AG08395 (cell line): ENCODE measurements at regions not wholly inside any gene's neighbourhood (a gene's known extent, or its start where the extent isn't known, plus 50 kb on each side); places are given as distances from the start of the nearest gene placed in this dataset.

Source experiments
- DNase-seq: peaks from one replicate; pipeline ENCODE4 v3.0.0; 2012; ENCODE audit warnings: mixed read lengths, low spot score

DNA sequence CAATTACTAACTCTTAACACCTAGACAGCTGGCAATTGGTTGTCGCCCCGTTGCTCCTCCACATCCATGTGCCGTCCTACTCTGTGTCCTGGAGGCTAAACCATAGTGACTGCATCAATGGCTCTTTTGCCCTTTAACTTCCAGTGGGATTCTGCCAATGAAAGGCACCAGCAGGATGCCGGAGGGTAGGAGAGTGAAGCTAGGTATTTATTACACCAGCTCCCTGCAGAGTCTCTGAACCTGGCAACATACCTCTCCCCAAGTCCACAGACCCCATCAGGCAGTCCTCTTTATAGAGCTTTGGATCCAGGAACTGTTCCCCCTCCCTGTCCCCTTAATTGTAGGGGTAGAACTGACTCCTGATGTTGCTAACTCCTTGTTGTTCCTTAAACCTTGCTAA is 426.8 kb downstream of the HNRNPD start:
- DNase-seq, result no peak

DNA sequence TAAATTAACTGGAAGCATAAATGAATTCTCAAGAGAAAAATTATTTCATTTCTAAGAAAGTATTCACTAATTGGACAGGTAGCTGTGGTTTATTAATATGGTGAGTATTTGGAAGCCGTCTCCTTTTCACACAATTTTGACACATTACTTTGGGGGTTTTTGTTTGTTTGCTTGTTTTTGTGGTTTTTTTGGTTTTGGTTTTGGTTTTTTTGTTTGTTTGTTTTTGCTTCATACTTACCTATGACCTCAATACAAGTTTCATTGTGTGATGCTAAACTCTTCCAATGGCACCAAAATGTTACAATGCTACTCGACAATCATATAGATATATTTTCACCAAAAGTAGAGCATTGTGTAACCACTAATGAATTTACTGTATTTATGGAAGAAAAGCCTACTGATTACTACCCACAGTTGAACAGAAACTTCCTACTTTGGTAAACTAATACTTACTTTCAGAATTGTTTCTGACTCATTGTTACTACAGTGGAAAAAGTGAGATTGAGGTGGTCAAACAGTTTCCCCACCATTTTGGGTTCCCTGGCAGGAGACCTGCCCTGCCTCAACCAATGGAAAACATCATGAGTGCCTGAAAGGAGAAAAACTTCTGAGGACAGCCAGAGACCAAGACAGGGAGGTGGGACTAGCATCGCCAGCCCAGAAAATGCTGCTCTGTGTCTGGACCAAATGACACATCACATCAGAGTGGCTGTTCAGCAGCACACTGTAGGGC is 443.1 kb downstream of the HNRNPD start:
- DNase-seq, result no peak

DNA sequence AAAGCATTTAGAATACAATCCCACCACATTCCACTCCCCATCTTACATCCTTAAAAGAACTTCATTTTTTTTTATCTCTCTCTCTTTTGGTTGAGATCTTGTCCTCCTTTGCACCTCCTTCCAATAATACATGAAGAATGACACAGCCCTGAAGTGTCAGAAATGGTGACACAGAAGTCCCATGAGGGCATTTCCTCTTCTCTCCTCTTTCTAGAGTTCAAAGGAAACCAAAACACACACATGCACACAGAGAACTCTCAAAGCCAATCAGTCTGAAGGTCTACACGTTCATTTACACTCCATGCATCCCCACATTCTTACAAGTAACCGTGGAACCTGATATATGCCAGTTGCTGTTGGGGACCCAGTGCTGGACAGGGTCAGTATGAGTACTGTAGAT is 450.7 kb downstream of the HNRNPD start:
- no peak for DNase-seq

DNA sequence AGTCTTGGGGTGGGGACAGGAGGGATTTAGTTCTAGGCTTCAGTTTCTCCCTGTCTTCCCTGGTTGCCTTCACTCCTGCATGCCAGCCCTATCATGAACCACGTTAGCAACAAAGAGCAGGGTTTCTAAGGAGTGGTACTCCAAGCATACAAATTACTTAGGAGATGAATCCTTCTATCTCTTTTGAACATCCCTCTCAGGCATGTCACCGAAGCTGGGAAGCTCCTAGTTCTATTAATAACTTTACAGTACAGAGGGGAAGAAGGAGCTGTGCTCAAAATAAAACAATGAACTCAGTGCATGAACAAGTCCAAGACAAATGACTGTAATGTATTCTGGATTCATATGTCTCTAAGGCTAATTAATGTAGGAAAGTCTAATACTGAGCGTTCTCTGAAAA is 450.6 kb upstream of the RASGEF1B start:
- DNase-seq, result no peak

DNA sequence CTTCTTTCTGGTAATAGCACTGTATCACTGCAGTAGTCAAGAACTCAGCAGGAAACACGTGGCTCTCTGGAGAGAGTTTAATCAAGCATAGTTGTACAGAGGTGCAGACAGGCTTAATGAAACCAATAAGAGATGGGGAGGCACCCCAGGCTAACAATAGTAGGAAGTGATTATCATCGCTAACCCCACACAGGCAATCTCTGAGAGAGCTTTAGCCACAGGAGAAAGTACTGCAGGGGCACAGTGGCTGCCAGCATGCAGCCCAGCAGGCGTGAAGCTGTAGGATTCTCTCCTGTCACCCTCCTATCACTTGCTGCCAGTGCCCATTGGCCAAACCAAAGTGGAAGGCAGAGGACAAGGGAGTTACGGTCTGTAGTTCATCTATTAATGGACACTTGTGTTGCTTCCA is 450.0 kb upstream of the RASGEF1B start:
- DNase-seq, result no peak

DNA sequence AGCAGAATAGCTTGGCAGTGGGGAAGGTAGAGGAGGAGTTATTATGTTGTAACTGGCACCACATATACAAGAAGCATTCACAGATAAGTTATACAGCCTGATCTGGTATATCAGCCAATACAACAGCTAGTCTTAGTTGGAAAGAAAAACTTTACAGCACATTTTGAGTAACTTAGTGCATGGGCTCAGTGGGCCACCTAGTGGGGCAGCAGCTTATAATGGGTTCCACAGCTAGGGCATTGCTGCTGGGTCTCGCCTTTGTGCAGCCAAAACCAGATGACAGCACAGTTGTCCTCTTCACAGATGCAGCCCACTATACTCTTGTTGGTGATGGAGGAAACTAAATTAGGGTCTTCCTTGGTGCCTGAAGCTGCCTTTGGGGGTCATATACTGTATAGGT is 448.1 kb upstream of the RASGEF1B start:
- DNase-seq, result no peak

DNA sequence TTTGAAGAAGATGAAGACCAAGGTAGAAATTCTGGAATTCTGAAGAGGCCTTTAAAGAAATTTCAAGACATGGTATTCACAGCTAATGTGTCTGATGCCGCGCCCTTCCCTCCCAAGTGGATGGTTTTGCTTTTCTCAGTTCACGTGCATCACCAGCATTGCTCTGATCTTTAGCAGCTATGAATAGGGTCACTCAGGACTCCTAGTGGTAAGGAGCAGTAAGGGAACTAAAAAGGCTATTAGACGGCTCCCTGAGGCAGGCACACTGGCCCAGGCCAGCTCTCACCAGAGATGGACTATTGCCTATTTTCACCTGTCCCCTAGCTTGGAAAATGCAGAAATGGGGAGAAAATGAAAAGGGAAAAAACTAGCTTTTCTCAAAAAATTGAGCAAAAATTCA is 447.5 kb upstream of the RASGEF1B start:
- no peak for DNase-seq

DNA sequence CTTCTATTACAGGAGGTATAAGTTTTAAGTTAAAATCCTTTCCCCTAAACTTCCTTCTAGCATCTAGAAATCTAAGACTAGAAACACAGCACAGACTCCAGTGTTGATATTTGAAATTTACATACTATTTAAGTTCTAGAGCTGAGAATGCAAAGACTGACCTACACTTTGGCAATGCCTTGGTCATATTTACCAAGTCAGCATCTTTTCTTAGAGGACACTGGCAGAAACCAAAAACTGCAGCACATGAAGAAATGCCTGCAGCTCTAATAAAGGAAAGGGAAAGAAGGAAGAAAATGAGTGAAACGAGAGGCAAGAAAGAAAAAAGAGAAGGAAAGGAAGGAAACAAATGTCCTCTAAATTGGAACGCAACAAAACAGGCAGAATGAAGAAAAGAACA is 443.7 kb upstream of the RASGEF1B start:
- DNase-seq, result no peak

DNA sequence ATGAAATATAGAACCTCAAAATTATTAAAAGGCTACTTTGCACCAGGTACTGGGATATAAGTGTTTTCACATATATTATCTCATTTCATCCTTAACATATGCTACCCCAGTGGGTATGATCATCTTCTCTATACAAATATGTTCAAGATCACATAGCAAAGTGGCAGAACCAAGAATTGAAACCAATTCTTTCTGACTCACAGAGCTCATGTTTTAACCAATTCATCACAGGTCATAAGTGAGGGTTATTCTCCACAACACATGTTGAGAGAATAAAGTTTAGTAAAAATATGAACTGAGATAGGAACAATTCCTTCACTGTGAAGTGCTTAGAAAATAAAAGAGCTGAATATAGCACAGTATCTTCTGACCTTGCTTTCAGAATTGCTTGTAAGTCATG is 442.9 kb upstream of the RASGEF1B start:
- no peak for DNase-seq

DNA sequence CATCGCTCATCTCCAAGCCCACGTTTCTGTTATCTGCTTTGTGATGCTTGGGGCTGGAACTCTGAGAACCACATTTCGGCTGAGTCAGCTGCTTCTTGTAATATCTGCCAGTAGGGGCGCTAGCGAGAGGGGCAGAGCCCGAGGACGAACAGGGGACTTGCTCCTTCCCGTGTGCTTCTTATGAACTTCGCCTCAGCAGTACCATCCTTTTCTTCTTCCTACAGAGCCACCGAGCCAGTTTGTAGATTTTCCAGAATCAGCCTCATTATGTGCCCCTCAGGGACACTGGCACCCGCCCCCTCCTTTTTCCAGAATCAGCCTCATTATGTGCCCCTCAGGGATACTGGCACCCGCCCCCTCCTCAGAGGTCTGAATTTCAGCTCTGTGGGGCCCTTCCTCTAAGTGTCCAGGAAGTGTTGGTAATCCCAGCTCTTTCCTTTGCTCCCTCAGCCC is 441.7 kb upstream of the RASGEF1B start:
- DNase-seq, result peak; percentile 40

DNA sequence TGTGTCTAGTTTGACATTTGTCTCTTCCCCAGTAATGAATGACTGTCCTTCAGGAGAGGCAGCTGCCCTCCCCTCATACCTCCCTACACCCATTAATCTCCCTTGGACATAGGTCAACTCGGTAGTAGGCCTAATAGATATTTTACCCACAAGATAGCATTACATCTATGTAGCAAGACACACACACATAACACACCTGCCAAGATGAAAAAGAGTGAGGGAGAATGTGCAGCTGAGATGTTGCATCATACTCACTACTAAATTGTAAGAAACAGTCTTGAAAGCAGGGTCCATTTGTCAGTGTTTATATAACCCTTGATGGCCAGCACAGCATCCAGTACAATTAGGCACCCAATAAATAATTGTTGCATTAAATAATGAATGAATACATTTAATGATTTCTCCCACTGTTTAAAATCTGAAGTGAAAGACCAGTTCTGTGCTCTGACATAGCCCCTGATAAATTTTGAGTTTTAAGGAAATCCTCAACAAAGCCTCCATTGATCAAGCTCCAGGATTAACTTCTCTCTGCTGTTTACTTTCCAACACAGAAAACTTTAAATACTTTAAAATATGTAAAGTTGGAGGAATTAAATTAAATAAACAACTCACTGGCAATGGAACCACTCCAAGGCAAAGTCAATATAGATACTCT is 440.8 kb upstream of the RASGEF1B start:
- no peak for DNase-seq

DNA sequence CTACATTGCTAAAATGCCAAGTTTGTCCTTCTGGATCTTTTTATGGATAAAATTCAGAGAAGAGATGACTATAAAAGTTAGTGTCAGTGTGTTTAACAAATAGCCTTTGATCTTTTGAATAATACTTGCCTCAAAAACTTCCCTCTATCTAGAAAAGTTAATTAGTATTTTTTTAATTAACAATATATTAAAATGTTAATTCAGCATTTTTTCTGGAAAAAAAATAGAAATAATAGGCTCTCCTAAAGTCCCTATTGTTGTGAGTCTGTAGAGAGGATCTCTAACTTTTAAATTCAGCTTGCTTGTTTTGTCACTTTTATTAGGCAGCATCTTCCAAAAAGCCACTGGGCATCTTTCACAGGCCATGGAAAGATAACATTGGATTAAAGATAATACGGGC is 435.2 kb upstream of the RASGEF1B start:
- DNase-seq, result no peak

DNA sequence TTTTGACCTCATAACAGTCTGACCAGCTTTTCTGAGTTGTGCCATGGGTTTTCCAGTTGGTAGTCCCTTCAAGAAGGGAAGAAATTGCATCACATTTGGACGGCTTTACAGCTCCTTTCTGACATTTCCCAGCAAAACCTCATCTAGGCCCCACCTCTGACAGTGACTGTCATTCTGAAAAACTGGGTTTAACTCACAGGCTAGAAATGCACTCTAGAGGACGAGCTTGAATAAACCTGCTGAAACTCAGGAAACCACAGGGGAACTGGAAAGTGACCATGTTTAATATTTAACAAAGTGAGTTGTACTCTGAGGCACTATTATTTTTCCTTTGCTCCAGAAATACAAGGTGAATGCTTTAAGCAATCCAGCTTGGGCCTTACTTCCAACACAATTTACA is 434.3 kb upstream of the RASGEF1B start:
- DNase-seq, result no peak

DNA sequence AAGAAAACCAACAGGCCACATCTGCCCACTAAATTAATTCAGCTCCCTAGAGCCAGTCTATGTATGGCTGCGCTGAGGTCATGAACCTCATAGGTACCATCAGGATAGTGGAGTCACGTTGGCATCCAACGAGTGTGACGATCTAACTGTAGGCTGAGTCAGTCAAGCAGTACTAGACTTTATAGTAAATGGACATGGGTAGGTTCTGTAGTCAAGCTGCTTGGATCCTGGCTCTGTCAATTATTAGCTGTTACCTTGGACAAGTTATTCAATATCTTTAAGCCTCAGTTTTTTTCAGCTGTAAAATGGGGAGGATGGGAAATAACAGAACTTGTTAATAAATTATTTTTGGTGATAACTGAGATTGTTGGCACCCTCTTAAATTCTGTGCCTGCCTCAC is 432.4 kb upstream of the RASGEF1B start:
- DNase-seq, result no peak

DNA sequence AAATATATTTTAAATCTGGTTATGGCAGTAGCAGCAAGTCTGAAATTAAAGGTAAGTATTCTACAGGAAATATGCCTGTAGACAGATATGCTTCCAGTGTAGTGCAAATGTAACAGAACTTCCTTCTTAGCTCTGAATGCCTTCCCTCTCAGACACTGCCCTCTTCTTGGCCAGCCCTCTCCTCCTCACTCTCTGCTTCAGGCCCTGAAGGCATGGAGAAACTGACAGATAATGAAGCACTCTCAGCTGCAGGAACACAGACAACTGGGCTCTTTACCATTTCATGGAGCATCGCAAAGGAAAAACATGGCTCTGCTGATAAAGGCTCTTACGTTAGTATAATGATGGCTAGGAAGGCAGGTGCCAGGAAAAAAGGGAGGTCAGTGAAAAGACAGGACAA is 431.5 kb upstream of the RASGEF1B start:
- no peak for DNase-seq

DNA sequence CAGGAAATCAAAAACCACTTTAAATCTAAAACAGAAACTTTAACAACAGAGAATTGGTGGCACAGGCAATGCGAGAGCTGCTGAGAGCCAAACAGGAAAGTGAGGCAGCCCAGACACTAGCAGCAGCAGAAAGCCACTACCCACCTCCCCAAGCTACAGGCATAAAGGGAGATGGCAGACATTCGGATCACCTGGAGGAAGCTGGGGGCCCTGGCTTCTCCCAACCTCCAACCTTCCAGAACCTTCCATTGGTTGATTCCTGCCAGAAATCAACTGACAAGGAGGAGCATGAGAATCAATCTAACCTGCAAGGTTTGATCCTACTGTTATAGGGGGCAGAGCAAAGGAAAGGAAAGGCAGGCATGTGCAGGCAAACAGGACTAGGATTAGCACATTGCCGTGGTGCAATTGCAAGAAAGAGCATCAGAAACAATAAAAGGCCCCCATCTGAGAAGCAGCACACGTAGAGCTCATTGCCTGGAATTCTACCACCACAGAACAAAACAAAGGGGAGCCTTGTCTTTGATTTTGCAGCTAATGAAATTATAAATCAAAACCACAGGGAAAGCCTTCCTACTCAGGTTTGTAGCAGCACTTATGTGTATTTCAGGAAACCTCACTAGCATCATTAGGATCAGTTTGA is 427.3 kb upstream of the RASGEF1B start:
- DNase-seq, result no peak

DNA sequence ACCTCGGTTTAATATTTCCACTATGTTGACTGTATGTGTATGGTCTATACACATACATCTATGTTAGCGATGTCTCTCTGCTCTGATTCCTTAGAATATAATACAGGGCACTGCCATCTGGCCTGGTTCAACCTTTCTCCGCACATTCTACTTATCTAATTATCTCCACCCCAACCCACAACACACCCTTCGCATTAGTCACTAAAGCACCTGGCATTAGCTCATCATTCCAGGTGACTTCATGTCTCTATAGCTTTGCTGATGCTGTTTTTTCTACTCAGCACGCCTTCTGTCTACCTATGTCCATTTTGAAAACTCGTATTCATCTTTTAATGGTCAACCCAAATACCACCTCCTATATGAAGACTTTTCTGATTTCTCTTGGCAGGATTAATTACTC is 425.2 kb upstream of the RASGEF1B start:
- DNase-seq, result no peak

DNA sequence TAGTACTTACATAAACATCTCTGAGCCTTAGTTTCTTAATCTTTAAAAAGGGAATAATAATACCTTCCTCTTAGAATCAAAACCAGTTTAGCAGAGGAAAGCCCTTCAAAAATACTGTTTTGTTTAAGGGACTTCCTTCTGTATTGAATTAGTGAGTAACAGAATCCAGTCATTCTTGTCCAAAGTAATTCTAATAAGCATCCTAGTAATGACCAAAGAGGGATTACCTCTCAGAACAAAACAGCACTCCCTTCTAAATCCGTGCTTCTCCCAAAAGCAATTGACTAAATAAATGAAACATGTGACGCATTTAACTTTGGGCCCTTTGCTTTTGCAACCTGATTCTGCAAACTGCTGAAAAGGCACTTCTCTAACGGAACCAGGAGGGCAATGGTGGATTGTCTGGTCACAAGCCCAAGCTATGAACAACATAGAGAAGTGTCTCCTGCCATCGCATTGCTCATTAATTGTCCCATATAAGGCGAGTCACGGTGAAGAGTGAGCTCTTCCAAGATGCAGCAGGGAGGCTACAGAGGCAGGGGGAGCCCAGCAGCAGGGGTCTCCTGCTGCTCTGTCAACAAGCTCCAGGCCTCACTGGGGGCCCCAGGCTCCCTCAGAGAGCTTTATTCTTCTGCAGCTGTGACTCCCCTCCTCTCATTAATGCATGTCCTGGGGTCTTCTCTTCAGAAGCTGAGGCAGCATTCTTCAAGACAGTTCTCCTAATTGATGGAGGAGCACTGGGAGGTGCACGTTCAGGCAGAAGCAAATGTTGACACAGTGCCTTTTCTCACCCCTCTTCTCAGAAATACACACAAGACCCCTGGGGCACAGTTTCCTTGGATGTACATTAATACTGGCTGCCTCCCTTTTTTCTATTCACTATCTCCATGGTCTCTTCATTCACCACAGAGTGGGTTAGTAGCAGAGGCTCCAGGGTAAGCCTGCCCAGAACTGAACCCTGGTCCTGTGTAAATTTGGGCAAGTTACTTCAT is 419.6 kb upstream of the RASGEF1B start:
- no peak for DNase-seq

DNA sequence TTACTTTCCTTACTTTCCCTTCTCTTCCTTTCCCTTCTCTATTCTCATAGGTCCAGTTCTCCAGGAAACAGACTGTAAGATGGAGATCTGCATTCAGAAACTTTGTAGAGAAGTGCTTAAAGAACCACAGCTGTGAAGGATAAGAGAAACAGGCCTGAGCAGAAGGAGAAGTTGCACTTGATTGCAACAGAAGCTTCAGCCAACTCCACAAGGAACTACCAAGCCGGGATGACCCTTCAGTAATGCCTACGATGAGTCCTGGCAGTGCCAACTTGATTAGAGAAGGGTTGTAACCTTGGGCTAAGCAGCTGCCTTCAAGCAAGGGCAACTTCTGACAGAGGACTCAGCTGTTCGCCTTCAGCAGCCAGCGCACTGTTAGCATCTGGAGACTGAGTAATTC is 413.3 kb upstream of the RASGEF1B start:
- no peak for DNase-seq

DNA sequence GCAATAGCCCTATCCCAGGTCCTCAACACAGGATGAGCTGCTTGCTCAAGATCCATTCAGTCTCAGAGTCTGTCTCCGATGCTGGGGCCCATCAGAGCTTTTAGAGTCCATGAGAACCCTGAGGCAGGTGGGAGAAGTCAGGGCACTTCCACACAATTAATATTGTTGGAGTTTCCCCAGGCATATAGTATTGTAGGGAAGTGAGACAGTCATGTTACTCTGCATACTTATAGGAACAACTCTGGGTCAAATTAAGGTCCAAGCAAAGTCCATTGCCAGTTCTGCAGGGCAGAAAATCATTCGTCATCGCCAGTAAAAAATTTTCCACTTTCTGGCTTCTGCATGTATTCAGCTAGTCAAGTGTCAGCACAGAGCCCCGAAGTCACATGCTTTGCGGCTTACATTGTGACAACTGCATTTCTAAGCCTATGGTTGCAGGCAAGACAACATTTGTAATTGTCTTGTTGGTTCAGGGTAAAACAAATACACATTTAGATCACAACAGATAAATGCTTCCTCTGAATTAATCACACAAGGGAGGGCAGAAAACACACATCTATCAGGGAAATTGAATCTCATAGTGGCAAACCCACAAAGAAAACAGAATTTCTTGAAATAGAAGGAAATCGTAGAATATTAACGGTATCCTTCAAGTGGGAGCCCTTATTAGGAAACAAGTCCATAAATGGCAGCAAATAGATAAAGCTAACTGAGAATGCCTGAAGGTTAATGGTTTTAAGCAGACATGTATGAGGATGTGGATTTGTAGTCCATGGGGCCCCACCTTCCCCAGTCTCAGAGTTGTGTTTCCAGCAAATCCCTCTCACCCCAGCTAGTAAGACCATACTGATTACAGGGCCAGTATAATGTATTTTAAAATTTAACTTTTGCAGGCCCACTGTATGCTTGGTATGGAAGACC is 412.1 kb upstream of the RASGEF1B start:
- DNase-seq, result no peak

DNA sequence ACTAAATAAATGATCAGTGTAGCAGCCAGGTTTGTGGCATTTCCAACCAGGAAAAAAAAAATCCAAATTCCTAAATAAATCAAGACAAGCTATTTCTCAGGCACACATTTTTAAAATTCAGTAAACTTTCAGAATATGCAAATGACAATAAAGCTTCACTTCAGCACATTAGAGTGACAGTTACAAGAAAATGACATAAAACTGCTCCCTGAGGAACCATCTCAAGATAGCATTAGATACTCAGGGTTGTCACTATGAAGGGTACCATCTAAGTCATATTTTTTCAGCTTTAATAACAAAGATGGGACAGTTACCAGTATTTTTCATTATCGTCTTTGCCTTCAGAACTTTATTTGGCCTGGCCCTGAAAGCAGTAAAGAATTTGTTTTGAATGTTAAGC is 411.3 kb upstream of the RASGEF1B start:
- DNase-seq, result no peak
